Keratinocyte (primary cell): ENCODE measurements at regions not wholly inside any gene's neighbourhood (a gene's known extent, or its start where the extent isn't known, plus 50 kb on each side); places are given as distances from the start of the nearest gene placed in this dataset.

Experiments
- EZH2 ChIP-seq: IDR thresholded peaks from one replicate; pipeline ENCODE4 v1.6.1; 2012; ENCODE audit warnings: inconsistent platforms, mild to moderate bottlenecking, low read length, moderate library complexity
- TF ChIP-seq, protein P1 (sequence below), 3 experiments: IDR thresholded peaks in 1 of 3; conservative IDR thresholded peaks in 1 of 3; optimal IDR thresholded peaks in 1 of 3; 2 replicates in 2 of 3; 3 replicates in 1 of 3; pipeline versions ENCODE3 to v1.5.1; 2011; ENCODE audit warnings: low read length in 3 of 3, mild to moderate bottlenecking in 3 of 3, moderate library complexity in 2 of 3, control low read depth in 1 of 3, inconsistent platforms in 1 of 3; ENCODE audit not compliant: insufficient read depth in 2 of 3; ENCODE audit errors: extremely low read depth in 1 of 3

DNA sequence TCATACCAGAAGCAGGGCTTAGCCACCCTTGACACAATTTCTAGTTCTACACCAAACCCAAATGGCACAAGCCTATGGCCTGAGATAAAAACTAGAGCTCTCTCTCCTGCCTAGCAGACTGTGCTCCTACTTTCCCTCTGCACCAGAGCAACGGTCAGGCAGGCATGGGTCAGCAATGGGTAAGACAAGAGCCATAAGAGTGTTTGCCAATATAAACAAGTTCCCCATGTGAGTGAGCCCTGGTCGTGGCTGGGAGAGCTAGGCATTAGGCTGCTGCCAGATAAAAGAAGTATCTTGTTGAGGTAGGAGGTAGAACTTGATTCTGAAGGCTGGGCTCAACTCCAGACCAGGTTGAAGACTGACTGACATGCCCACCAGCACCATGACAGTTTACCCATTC lies 1979.1 kb downstream of the OLFM4 start:
- TF ChIP-seq, protein P1, sequence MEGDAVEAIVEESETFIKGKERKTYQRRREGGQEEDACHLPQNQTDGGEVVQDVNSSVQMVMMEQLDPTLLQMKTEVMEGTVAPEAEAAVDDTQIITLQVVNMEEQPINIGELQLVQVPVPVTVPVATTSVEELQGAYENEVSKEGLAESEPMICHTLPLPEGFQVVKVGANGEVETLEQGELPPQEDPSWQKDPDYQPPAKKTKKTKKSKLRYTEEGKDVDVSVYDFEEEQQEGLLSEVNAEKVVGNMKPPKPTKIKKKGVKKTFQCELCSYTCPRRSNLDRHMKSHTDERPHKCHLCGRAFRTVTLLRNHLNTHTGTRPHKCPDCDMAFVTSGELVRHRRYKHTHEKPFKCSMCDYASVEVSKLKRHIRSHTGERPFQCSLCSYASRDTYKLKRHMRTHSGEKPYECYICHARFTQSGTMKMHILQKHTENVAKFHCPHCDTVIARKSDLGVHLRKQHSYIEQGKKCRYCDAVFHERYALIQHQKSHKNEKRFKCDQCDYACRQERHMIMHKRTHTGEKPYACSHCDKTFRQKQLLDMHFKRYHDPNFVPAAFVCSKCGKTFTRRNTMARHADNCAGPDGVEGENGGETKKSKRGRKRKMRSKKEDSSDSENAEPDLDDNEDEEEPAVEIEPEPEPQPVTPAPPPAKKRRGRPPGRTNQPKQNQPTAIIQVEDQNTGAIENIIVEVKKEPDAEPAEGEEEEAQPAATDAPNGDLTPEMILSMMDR (optimal IDR thresholded peaks at IDR 0.05 in 1 of 3, IDR thresholded peaks at IDR 0.05 in 1 of 3, conservative IDR thresholded peaks at IDR 0.05 in 1 of 3; ENCODE audit: extremely low read depth in 1 of 3, insufficient read depth in 2 of 3, low read length in 3 of 3), result no peak
- TF ChIP-seq EZH2, result no peak
